ACHN (cell line): ENCODE measurements at regions not wholly inside any gene's neighbourhood (a gene's known extent, or its start where the extent isn't known, plus 50 kb on each side); places are given as distances from the start of the nearest gene placed in this dataset.
A peak's percentile ranks its signal among the peaks of the same experiment; 100 is the strongest.
"Not testable (repeated sequence)": the region's sequence is repeated elsewhere in the genome, so short reads cannot be mapped to it uniquely, and the experiment has no call there.

Source experiments
- DNase-seq: peaks from one replicate; pipeline ENCODE4 v3.0.0-alpha.2; 2015
- in situ Hi-C: cut with HindIII; loops from 2 replicates; pipeline ENCODE4 v1.10.0; 2017; ENCODE audit warnings: low sequenced_read_pairs, low pct_ligation_motif_present, low pct_unique_long_range_greater_than_20kb

DNA sequence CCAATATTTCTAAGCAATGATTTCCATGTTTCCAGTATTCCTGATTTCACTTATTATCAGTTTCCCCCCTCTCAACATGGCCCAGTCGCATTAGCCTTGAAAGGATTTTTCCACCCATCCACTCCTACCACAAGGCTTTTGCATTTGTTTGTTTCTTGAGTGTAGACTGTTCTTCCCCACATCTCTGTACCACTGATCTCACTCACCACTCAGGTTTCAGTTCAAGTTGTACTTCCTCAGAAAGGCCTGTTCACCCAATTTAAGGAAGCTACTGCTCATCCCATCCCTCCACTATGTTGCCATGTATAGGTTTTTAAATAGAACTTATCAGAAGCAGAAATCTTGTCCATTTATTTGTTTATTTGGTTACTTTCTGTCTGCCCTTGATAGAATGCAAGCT is 472.3 kb downstream of the FAM181B start:
- in situ Hi-C loops, result no loop called here

DNA sequence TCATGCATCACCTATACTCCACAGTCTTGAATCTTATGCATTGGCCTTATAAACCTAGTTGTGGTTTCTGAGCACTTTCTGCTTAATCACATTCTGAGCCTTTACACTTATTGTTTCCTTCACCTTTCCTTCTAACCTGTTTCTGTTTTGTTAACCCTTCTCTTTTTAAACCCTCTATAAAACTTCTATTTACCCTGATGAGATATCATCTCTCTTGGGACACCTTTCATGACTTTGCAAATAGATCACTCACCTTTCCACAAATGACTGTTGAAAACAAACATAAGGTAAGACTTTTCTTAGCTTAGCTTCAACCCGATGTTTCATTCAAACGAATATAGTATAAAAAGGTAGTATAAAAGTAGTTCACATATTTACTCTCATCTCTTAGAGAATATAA is 483.6 kb downstream of the FAM181B start:
- in situ Hi-C loops, result no loop called here

More for the DNA sequence above, 472.3 kb downstream of the FAM181B start:
- no peak for DNase-seq

DNA sequence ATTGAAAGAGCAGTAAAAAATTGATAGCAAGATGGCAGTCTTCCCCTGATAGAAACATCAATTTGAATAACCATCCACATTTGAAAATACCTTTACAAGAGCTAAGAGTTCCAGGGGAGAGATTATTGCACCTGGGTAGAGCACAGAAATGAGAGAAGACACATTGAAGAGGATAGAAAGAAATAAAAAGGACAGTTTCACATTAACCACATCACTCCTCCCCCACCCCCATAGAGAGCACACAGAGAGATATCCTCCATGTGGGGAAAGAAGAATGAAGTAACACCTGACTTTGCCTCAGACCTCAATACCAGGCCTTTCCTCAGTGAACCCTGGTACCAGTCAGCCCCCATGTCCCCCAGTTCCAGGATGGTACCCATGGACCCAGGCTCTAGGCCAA is 486.7 kb downstream of the FAM181B start:
- no peak for DNase-seq
- in situ Hi-C loops, result no loop called here

More for the DNA sequence above, 483.6 kb downstream of the FAM181B start:
- DNase-seq, result no peak

GRCh38 chr11:82239498-82239897 is 494.2 kb downstream of the FAM181B start:
- DNase-seq, result no peak
- in situ Hi-C loops, result no loop called here

DNA sequence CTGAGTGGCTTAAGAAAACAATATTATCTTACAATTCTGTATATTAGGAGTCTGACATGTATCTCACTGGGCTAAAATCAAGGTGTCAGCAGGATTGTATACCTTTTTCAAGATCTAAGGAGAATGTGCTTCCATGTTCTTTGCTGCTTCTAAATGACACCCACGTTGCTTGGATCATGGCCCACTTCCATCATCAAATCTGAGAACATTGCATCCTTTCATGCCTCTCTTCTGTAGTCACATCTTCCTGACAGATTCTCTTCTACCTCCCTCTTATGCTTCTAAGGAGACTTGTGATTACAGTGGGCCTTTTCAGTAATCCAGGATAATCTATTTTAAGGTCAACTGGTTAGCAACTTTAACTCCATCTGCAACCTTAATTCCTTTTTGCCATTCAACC is 499.4 kb downstream of the FAM181B start:
- in situ Hi-C loops, result no loop called here
- no peak for DNase-seq

DNA sequence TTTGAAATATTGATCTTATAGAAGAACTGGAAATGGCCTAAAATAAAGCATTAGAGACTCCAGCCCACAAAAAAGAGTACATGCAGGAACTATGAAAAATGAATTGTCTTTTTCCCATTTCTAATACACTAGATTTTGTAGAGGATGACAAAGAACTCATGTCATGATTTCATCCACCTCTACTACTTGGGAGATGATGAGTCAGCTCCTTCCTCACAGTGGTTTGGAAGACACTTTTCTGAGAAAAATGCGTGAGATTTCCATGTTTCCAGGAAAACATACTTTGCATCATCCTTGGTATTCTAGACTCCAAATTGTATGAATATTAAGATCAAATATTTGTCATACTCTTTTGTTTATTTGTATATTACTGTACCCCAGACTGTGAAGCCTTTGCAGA is 500.5 kb downstream of the FAM181B start:
- no peak for DNase-seq
- in situ Hi-C loops, result no loop called here

- in situ Hi-C loops, result no loop called here
Measured at GRCh38 chr11:82229341-82229740, 504.3 kb downstream of the FAM181B start.

GRCh38 chr11:82225930-82226329 is 507.7 kb downstream of the FAM181B start:
- DNase-seq, result no peak
- in situ Hi-C loops, result no loop called here

More at GRCh38 chr11:82229341-82229740, 504.3 kb downstream of the FAM181B start:
- DNase-seq, result peak; percentile 22

- in situ Hi-C loops, result no loop called here
- no peak for DNase-seq
Measured at GRCh38 chr11:82225502-82225901, 508.2 kb downstream of the FAM181B start.

DNA sequence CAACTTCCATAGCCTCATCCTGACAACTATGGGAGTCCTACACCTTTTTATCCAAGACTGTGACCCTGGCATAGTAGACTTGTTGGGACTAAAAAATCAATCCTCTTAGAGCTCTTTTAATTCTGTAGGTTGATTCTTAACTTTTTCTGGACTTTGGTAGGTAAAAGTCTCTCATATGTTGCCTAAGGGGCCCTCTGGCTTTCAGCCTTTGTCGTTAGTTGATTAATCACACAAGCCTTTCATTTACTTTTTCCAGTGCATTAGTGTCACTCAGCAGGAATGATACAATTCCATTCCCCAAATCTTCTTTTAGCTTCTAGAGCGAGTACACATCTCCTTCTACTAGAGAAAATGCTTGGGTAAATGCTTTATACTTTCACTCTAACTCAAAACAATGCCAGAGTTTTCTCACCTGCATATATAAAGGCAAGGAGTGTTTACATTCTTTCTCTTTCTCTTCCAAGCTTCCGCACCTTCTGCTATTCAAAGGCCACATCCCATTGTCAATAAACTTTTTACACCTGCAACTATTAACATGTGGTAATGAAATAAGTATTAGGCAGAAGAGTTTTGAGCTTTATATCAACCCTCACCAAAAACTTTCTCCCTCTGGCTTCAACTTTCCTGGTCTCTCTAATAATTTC is 516.6 kb downstream of the FAM181B start:
- DNase-seq, result no peak

DNA sequence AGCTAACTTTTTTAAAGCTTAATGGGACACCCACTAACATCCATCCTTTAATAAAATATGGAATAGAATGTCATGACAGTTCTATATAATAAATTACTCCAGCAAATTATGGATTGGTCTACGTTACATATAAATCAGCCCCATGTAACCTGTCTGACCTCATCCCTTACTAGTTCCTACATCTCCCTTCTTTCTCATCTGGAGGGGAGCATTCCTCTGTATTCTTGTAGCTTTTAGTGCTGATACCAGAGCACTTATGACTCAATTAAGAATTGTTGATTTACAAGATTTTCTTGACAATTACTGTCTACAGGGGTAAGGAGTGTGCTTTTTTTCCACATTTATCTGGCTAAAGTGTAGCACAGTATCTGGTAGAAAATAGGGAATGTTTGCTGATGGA is 523.7 kb downstream of the FAM181B start:
- in situ Hi-C loops, result no loop called here
- no peak for DNase-seq

More for the DNA sequence above, 516.6 kb downstream of the FAM181B start:
- in situ Hi-C loops, result no loop called here

DNA sequence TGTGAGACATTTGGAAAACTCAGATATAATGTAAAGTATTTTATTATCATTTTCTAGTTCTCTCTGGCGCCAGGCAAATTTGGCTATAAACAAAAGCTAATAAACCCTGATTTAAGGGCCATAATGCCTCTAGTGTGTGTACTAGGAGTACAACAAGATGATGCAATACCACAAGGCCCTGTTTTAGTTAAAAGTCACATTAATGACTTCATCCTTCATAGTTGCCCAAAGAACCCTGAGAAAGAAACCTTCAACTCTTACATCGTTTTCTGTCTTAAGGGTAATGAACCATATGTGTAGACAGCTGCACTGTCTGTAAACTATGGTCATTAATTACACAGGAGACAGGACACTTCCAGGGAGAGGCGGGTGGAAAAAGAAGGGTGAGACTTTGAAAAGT is 538.4 kb downstream of the FAM181B start:
- no peak for DNase-seq
- in situ Hi-C loops, result no loop called here

GRCh38 chr11:82194521-82194920 is 539.1 kb downstream of the FAM181B start:
- in situ Hi-C loops, result no loop called here
- DNase-seq, result no peak

GRCh38 chr11:82191695-82192094 is 542.0 kb downstream of the FAM181B start:
- no peak for DNase-seq
- in situ Hi-C loops, result no loop called here

- in situ Hi-C loops, result no loop called here
- DNase-seq, result no peak
Measured at GRCh38 chr11:82185925-82186324, 547.7 kb downstream of the FAM181B start.

- DNase-seq, result no peak
- in situ Hi-C loops, result no loop called here
Measured at GRCh38 chr11:82184966-82185365, 548.7 kb downstream of the FAM181B start.

DNA sequence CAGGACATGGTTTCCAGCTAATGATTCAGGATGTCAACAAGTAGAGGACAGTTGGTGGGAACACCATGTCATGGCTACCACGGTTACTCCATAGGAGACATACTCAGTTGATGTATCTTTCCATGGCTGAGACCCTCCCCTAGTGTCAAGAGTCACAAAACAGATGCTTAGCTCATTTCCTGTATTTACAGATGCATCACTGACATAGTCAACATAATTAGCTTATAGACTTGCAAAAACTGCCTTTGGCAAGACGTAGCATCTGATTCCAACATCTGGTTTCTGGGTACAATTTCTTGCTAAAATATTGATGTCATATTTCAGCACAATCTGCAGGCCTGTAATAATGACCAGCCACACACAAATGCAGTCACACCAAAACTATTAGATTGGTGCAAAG is 550.3 kb downstream of the FAM181B start:
- no peak for DNase-seq
- in situ Hi-C loops, result no loop called here

- in situ Hi-C loops, DNase-seq: not testable (repeated sequence)
Measured at GRCh38 chr11:82182697-82183096, 551.0 kb downstream of the FAM181B start.

GRCh38 chr11:82181796-82182195 is 551.9 kb downstream of the FAM181B start:
- DNase-seq, in situ Hi-C loops: not testable (repeated sequence)

GRCh38 chr11:82176945-82177344 is 556.7 kb downstream of the FAM181B start:
- DNase-seq, result no peak
- in situ Hi-C loops, result no loop called here

DNA sequence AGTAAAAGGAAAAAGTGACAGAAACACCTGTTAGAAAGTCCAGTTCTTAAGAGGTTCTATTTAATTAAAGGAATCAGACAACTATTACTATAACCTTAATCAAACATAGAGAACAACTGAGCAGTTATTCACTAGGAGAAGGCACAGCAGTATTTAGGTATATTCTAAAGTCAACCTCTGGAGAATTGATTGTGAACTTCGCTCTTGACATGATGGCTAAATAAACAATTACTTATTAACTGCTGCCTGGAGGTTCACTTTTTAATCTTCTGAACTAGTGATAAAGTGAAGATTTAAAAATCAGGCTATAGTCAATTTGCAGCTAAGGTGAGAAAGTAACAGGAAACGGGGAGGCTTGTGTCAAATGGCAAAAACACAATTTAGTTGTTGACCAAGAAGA is 557.3 kb downstream of the FAM181B start:
- in situ Hi-C loops, result no loop called here
- no peak for DNase-seq
